DMS 273 treated with DMSO at 0.1 percent for 48 hours (cell line): ENCODE measurements at regions not wholly inside any gene's neighbourhood (a gene's known extent, or its start where the extent isn't known, plus 50 kb on each side); places are given as distances from the start of the nearest gene placed in this dataset.
"Not testable (repeated sequence)": the region's sequence is repeated elsewhere in the genome, so short reads cannot be mapped to it uniquely, and the experiment has no call there.

Experiments used
- DNase-seq: peaks from one replicate; lab custom pipeline; 2025; lab: John Stamatoyannopoulos, UW

DNA sequence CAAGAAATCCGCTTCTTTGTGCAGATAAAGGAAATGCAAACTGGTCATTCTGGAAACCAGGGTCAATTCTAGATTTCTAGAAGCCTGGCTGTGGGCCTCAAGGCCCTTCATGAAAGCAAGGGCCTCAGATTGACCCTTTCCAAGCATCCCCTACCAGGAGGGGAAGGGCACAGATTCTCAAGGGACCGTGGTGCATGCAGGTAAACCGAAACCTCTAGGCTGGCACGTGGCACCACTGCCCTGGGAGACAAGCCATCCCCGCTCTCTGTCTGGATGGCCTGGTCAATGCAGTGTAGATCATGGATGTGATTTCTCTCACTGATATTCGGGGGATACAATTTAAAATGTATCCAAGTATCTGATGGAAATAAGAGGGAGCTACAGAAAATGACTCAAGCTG, 69.4 kb downstream of the TOMM20 start:
- no peak for DNase-seq

DNA sequence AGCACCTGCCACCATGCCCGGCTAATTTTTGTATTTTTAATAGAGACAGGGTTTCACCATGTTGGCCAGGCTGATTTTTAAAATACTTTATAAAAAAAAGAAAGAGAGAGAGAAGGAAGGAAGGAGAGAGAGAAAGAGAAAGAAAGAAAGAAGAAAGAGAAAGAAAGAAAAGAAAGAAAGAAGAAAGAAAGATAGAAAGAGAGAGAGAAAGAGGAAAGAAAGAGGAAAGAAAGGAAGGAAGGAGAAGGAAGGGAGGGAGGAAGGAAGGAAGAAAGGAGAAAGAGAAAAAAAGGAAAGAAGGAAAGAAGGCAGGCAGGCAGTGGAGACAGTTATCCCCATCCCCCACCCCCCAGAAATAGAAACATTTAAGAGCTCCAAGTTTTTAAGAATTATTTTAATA, 69.9 kb downstream of the TOMM20 start:
- DNase-seq, result no peak

DNA sequence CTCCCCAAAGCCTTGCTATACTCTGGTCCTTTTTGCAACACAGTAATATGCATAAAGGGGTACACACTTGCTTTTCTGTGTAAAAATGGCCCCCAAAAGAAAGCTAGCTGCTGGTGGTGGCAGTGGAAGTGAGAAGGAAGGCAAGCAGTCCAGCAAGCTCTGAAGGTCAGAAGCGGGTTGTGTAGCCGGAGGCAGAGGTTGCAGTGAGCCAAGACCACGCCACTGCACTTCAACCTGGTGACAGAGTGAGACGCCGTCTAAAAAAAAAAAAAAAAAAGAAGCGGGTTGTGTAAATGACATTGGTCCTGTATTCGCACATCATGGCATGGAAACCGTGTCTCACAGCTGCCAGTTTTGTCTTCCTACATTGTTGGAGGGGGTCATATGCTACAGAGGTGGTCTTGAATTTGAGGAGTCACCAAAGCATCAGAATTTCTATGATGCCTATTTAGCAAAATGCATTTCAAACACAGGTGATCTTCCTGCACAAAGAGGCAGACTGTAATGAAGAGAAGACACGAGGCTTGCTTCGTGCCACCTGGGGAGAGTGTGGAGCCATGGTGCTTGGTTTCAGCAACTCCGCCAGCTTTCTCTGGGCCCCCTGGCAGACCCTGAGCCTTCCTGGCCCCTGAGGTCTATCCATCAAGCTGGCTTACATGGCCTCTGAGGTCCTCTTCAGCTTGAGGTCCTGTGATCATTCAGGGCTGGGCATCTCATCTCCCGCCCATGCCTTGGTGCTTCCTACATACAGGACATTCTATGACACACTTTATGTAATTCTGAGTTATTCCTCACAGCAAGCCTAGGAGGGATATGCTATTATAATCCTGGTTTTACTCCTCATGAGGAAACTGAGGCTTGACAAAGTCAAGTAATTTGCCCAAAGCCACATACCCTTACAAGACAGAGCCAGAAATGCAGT, 71.0 kb downstream of the TOMM20 start:
- DNase-seq, result no peak

DNA sequence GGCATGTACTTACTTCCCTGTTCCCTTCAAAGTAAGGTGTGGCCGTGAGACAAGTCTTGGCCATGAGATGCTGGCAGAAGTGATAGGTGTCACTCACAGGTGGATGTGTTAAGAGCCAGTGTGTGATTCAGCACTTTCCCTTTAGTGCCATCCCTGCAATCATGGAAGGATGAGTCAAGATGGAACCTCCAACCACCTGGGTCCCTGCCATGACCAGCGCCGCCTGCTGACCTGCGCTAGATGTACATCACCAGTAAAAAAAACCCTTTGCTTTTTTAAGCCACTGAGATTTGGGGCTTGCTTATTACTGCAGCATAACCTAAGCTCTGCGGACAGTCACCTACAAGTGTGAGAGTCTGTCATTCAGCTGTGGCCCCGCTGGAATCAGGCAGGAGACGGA, 71.7 kb downstream of the TOMM20 start:
- no peak for DNase-seq

DNA sequence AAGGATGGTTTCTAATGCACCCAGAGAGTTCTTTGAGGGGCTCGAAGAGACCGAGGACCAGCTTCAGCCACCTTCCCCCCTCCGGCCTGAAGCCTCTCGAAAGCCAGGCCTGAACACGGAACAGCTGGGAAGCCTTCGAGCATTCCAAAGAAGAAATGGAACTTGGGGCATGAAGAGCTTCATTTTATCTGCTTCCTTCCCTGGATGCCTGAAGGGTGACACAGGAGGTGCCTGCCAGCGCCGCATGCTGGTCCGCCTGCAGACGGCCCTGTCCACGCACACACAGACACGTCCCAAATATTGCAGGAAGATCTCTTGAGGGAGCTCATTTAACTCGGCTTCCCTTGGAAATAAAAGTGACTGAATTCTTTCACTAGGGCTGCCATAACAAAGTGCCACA, 73.7 kb downstream of the TOMM20 start:
- no peak for DNase-seq

- DNase-seq, result no peak
Measured at GRCh38 chr1:235054466-235054865, 74.2 kb downstream of the TOMM20 start.

GRCh38 chr1:235052067-235053008, 76.3 kb downstream of the TOMM20 start:
- no peak for DNase-seq

GRCh38 chr1:235051521-235051920, 77.1 kb downstream of the TOMM20 start:
- no peak for DNase-seq

- DNase-seq, result no peak
Measured at GRCh38 chr1:235050911-235051360, 77.7 kb downstream of the TOMM20 start.

GRCh38 chr1:235049716-235050378, 78.8 kb downstream of the TOMM20 start:
- not testable (repeated sequence) for DNase-seq

DNA sequence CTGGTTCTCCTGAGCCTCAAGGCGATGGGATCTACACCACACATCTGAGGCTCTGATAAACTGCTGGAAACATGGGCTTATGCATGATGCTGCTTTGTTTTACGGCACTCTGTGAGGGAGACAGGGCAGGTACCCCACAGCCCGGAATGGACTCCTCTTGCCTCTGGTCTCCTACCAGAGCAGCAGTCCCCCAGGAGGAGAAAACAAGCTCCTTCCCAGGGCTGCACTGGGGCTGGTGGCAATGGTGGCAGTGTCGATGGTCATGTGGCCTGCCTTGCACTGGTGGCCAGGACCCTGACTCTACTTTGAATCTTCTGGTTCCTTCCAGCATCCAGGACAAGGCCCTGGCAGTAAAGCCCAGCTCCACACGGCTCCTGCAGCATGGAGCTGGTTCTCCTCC, 79.4 kb downstream of the TOMM20 start:
- DNase-seq, result no peak

DNA sequence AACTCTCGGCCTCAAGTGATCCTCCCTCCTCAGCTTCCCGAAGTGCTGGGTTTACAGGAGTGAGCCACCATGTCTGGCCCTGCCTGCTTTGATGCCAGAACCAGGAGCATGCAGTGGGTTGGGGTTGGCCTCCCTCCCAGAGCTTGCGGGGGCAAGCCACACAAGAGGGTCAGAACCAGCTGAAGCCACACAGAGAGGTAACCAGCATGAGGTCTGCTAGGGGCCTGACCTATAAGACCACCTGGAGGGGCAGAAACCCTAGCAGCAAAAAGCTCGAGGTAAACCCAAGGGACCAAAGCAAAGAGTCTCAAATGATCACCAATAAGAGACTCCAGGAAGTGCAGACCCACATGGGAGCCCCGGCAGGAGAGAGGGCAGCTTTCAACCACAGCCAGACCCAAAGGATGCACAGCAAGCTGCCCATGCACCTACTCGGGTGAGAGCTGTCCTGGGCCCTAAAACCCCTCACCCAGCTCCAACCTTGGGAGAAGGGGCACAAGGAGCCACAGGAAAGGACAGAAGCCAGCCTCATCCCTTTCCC, 81.2 kb downstream of the TOMM20 start:
- DNase-seq, result no peak

- DNase-seq, result no peak
Measured at GRCh38 chr1:235045921-235046601, 82.6 kb downstream of the TOMM20 start.

DNA sequence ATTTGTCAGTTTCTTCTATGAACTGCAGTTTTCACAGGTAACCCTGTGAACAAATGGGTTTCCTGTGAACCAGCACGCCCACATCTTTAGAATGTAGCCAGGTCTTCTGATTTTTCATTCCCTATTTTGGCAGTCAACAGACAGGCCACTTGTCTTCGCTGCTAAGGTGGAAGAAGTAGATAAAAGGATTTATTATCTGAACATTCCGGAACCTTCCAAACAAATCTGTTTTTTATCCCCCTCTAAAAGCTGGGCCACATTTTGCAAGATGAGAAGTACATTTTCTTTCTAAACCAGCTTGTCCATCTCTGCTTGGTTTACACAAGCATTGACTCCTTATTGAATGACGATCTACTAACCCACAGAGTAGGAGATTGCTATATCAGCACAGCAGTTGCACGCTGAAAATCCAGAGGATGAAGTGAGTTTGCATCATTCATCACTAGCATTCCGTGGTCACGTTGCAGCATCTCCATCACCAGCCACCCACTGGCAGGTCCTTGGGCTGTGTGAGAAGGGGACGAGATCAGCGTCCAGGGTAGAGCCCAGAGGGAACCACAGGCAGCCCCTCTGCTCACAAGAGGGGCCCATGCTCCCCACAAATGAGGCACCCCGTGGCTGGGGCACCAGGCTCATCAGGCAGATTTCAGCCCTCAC, 83.5 kb downstream of the TOMM20 start:
- no peak for DNase-seq

GRCh38 chr1:235043234-235043633, 85.4 kb downstream of the TOMM20 start:
- DNase-seq, result no peak

- no peak for DNase-seq
Measured at GRCh38 chr1:235038701-235039100, 89.9 kb downstream of the TOMM20 start.

DNA sequence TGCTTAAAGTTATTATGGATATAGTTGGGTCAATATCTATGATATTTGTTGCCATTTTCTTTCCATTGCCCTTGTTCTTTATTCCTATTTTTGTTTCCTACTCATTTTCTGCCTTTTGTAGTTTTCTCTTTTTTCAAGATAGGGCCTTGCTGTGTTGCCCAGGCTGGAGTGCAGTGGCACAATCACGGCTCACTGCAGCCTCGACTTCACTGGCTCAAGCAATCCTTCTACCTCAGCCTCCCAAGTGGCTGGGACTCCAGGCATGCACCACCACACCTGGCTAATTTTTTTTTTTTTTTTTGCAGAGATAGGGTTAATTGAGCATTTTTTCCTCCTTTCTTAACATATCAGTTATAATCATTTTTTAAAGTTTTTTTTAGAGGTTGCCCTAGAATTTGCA, 92.7 kb downstream of the TOMM20 start:
- no peak for DNase-seq

DNA sequence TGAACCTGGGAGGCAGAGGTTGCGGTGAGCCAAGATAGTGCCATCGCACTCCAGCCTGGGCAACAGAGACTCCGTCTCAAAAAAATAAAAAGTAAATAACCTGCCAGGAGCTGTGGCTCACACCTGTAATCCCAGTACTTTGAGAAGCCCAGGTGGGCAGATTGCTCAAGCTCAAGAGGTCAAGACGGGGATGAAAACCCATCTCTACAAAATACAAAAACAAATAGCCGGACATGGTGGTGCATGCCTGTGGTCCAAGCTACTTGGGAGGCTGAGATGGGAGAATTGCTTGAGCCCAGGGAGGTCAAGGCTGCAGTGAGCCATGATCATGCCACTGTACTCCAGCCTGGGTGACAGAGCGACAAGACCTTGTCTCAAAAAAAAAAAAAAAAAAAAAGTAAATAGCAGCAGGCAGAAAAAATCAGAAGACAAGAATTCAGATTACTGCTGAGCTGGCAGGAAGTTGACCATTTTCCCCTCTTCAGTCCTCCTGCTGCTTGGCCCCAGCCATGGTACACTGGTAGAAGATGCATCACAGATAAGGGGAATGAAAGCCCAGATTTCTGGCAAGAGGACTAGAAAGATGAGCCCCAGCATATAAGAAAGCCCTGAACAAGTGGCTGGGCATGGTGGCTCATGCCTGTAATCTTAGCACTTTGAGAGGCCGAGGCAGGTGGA, 97.6 kb downstream of the TOMM20 start:
- DNase-seq, result no peak

DNA sequence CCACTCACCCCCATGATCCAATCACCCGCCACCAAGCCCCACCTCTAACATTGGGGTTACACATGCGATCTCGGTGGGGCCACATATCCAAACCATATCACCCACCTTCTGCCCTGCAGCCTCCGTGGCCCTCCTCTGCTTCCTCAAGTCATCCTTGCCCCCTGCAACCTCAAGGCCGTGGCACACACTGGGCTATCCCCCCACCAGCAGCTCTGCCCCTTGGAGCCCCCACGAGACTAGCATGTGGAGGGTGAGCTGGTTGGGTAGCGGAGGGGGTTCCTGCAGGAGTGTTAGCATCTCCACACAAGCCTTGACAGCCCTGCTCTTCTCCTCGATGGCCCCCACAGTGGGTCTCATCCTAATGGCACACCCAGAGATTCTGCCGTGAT, 100.8 kb downstream of the TOMM20 start:
- no peak for DNase-seq
